HepG2 (cell line): ENCODE measurements at regions not wholly inside any gene's neighbourhood (a gene's known extent, or its start where the extent isn't known, plus 50 kb on each side); places are given as distances from the start of the nearest gene placed in this dataset.

ENCODE experiments used
- AHR ChIP-seq: IDR thresholded peaks from 2 replicates; pipeline ENCODE4 v1.6.1; 2018; ENCODE audit warnings: missing genetic modification reagents, missing compliant biosample characterization
- FOSL1 ChIP-seq: sonication (generic); formaldehyde crosslinking; IDR thresholded peaks from 2 replicates; pipeline ENCODE4 v1.9.0; 2021; ENCODE audit warnings: missing genetic modification reagents, borderline replicate concordance
- GZF1 ChIP-seq: sonication (generic); formaldehyde crosslinking; IDR thresholded peaks from 2 replicates; pipeline ENCODE4 v1.5.1; 2020; ENCODE audit warnings: mild to moderate bottlenecking, missing genetic modification reagents
- HNRNPLL ChIP-seq: fragments of 200-400 bp; formaldehyde crosslinking; IDR thresholded peaks from 2 replicates; pipeline ENCODE4 v1.6.1; 2017; ENCODE audit warnings: mild to moderate bottlenecking, low read depth, low read length; ENCODE audit not compliant: poor library complexity, severe bottlenecking
- HNRNPUL1 ChIP-seq: fragments of 200-400 bp; formaldehyde crosslinking; IDR thresholded peaks from 2 replicates; pipeline ENCODE4 v1.6.1; 2017; ENCODE audit warnings: low read depth, mild to moderate bottlenecking, low read length, moderate library complexity
- HOXA9 ChIP-seq: sonication (generic); formaldehyde crosslinking; IDR thresholded peaks from 2 replicates; pipeline ENCODE4 v1.8.1; 2022; ENCODE audit warnings: missing genetic modification reagents, mild to moderate bottlenecking, moderate library complexity, borderline replicate concordance
- KLF16 ChIP-seq, 2 experiments: sonication (generic) in 1 of 2; formaldehyde crosslinking in 1 of 2; IDR thresholded peaks; 2 replicates each; pipeline versions ENCODE4 v1.6.1 to v1.8.0; 2016 to 2023; ENCODE audit warnings: missing genetic modification reagents in 2 of 2, missing compliant biosample characterization in 1 of 2
- KMT2B ChIP-seq: IDR thresholded peaks from 2 replicates; pipeline ENCODE4 v1.6.1; 2016; ENCODE audit warnings: missing genetic modification reagents, missing compliant biosample characterization
- NFE2L2 ChIP-seq: fragments of 150-350 bp; IDR thresholded peaks from 2 replicates; pipeline ENCODE4 v1.6.1; 2014; ENCODE audit warnings: low read length
- NR3C1 ChIP-seq: sonication (generic); formaldehyde crosslinking; IDR thresholded peaks from 2 replicates; pipeline ENCODE4 v1.4.0; 2020; ENCODE audit warnings: missing genetic modification reagents
- RBAK ChIP-seq: sonication (generic); formaldehyde crosslinking; IDR thresholded peaks from 2 replicates; pipeline ENCODE4 v1.5.1; 2020; ENCODE audit warnings: mild to moderate bottlenecking, missing genetic modification reagents
- REL ChIP-seq: sonication (generic); formaldehyde crosslinking; conservative IDR thresholded peaks from 2 replicates; pipeline ENCODE4 v1.8.0; 2022; ENCODE audit warnings: mild to moderate bottlenecking, missing genetic modification reagents, moderate library complexity
- RFX5 ChIP-seq: IDR thresholded peaks from 2 replicates; pipeline ENCODE4 v1.6.1; 2011; ENCODE audit warnings: low read depth, low read length, improper control_type of control experiment
- SOX13 ChIP-seq, 3 experiments: fragments of 450-650 bp in 1 of 3; sonication (generic) in 1 of 3; formaldehyde crosslinking in 1 of 3; IDR thresholded peaks in 2 of 3; conservative IDR thresholded peaks in 1 of 3; 2 replicates each; pipeline versions ENCODE4 v1.5.0 to v1.6.1; 2016 to 2020; ENCODE audit warnings: antibody characterized with exemption in 1 of 3, mild to moderate bottlenecking in 1 of 3, missing compliant biosample characterization in 1 of 3, missing genetic modification reagents in 1 of 3, moderate library complexity in 1 of 3
- SP5 ChIP-seq: IDR thresholded peaks from 2 replicates; pipeline ENCODE4 v1.6.1; 2016; ENCODE audit warnings: low read depth, borderline replicate concordance
- ZBTB33 ChIP-seq: sonication (generic); formaldehyde crosslinking; IDR thresholded peaks from 2 replicates; pipeline ENCODE4 v1.4.0; 2020; ENCODE audit warnings: missing genetic modification reagents
- ZNF577 ChIP-seq: sonication (generic); formaldehyde crosslinking; IDR thresholded peaks from 2 replicates; pipeline ENCODE4 v1.4.0; 2020; ENCODE audit warnings: mild to moderate bottlenecking, low read depth, missing genetic modification reagents, borderline replicate concordance
- ZNF629 ChIP-seq: sonication (generic); formaldehyde crosslinking; conservative IDR thresholded peaks from 2 replicates; pipeline ENCODE4 v1.5.0; 2020; ENCODE audit warnings: missing genetic modification reagents
- ZNF703 ChIP-seq: sonication (generic); formaldehyde crosslinking; IDR thresholded peaks from 2 replicates; pipeline ENCODE4 v1.5.1; 2020; ENCODE audit warnings: missing genetic modification reagents, mild to moderate bottlenecking, moderate library complexity, borderline replicate concordance
- ZNF766 ChIP-seq: sonication (generic); formaldehyde crosslinking; IDR thresholded peaks from 2 replicates; pipeline ENCODE4 v1.5.0; 2020; ENCODE audit warnings: missing genetic modification reagents, borderline replicate concordance
- TF ChIP-seq, protein P1 (sequence below): sonication (generic); formaldehyde crosslinking; IDR thresholded peaks from 2 replicates; pipeline ENCODE4 v1.5.0; 2020; ENCODE audit warnings: mild to moderate bottlenecking, missing genetic modification reagents, borderline replicate concordance
- TF ChIP-seq, protein P2 (sequence below): sonication (generic); formaldehyde crosslinking; IDR thresholded peaks from 2 replicates; pipeline ENCODE4 v1.8.0; 2023; ENCODE audit warnings: mild to moderate bottlenecking, missing genetic modification reagents

GRCh38 chr2:100742277-100743254 is 77.4 kb upstream of the NPAS2 start (continued):
- TF ChIP-seq ZNF703 (CRISPR knock-in tag): no peak
- no peak for TF ChIP-seq HOXA9 (CRISPR knock-in tag)
- no peak for TF ChIP-seq FOSL1 (CRISPR knock-in tag)
- TF ChIP-seq AHR: no peak
- no peak for TF ChIP-seq GZF1 (CRISPR knock-in tag)
- TF ChIP-seq ZNF577 (CRISPR knock-in tag): no peak
- TF ChIP-seq, protein P1, sequence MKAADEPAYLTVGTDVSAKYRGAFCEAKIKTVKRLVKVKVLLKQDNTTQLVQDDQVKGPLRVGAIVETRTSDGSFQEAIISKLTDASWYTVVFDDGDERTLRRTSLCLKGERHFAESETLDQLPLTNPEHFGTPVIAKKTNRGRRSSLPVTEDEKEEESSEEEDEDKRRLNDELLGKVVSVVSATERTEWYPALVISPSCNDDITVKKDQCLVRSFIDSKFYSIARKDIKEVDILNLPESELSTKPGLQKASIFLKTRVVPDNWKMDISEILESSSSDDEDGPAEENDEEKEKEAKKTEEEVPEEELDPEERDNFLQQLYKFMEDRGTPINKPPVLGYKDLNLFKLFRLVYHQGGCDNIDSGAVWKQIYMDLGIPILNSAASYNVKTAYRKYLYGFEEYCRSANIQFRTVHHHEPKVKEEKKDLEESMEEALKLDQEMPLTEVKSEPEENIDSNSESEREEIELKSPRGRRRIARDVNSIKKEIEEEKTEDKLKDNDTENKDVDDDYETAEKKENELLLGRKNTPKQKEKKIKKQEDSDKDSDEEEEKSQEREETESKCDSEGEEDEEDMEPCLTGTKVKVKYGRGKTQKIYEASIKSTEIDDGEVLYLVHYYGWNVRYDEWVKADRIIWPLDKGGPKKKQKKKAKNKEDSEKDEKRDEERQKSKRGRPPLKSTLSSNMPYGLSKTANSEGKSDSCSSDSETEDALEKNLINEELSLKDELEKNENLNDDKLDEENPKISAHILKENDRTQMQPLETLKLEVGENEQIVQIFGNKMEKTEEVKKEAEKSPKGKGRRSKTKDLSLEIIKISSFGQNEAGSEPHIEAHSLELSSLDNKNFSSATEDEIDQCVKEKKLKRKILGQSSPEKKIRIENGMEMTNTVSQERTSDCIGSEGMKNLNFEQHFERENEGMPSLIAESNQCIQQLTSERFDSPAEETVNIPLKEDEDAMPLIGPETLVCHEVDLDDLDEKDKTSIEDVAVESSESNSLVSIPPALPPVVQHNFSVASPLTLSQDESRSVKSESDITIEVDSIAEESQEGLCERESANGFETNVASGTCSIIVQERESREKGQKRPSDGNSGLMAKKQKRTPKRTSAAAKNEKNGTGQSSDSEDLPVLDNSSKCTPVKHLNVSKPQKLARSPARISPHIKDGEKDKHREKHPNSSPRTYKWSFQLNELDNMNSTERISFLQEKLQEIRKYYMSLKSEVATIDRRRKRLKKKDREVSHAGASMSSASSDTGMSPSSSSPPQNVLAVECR (CRISPR knock-in tag): peak; percentile 33; the same call in 1 of the 2 replicates
- no peak for TF ChIP-seq HNRNPUL1
- 0 out of 2 replicates have a peak, but pooled peaks have one; percentile 46 for TF ChIP-seq ZNF766
- no peak for TF ChIP-seq REL (CRISPR knock-in tag)
- no peak for TF ChIP-seq NR3C1
- TF ChIP-seq, protein P2, sequence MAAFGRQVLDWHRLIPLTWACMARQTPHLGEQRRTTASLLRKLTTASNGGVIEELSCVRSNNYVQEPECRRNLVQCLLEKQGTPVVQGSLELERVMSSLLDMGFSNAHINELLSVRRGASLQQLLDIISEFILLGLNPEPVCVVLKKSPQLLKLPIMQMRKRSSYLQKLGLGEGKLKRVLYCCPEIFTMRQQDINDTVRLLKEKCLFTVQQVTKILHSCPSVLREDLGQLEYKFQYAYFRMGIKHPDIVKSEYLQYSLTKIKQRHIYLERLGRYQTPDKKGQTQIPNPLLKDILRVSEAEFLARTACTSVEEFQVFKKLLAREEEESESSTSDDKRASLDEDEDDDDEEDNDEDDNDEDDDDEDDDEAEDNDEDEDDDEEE (CRISPR knock-in tag): no peak
- TF ChIP-seq ZNF629 (CRISPR knock-in tag): no peak
- no peak for TF ChIP-seq SOX13 (IDR thresholded peaks at IDR 0.05)
- peak in 1 of 2 experiments; percentile 82; a peak in 2 of 4 replicates for TF ChIP-seq SOX13 (CRISPR knock-in tag; conservative IDR thresholded peaks at IDR 0.05 in 1 of 2, IDR thresholded peaks at IDR 0.05 in 1 of 2)
- TF ChIP-seq KLF16 (CRISPR knock-in tag; IDR thresholded peaks at IDR 0.05): no peak
- TF ChIP-seq SP5: no peak
- TF ChIP-seq ZBTB33 (CRISPR knock-in tag): no peak
- no peak for TF ChIP-seq RBAK
- no peak for TF ChIP-seq HNRNPLL
- no peak for TF ChIP-seq KMT2B (CRISPR knock-in tag)
- TF ChIP-seq NFE2L2: no peak
- TF ChIP-seq RFX5: no peak
